Kidney (tissue), 13 donors: ENCODE measurements at regions not wholly inside any gene's neighbourhood (a gene's known extent, or its start where the extent isn't known, plus 50 kb on each side); places are given as distances from the start of the nearest gene placed in this dataset.

Experiments used
- DNase-seq, 5 donors: peaks; one replicate each; pipeline ENCODE4 v3.0.0-alpha.2; 2013 to 2020
- FAIRE-seq: peaks from 2 replicates; lab custom pipeline; 2012; peaks lifted over from hg19 to GRCh38; lab: Jason Lieb, UNC
- H3K27ac ChIP-seq, 2 donors: one replicate each; pipeline ENCODE4 v1.7.0; 2013; ENCODE audit warnings: low read depth in 2 of 2, low read length in 2 of 2, inconsistent platforms in 1 of 2
- H3K27me3 ChIP-seq: one replicate; pipeline ENCODE4 v1.7.1; 2013; ENCODE audit warnings: low read length, inconsistent platforms; ENCODE audit not compliant: control insufficient read depth, insufficient read depth
- H3K36me3 ChIP-seq, 3 donors: one replicate each; pipeline versions ENCODE4 v1.7.0 to v1.7.1; 2013; ENCODE audit warnings: low read length in 3 of 3, control low read depth in 1 of 3, inconsistent platforms in 1 of 3; ENCODE audit not compliant: insufficient read depth in 3 of 3, control insufficient read depth in 2 of 3
- H3K4me1 ChIP-seq, 3 donors: one replicate each; pipeline versions ENCODE4 v1.7.0 to v1.7.1; 2013; ENCODE audit warnings: low read length in 3 of 3, inconsistent platforms in 1 of 3, low read depth in 1 of 3; ENCODE audit not compliant: control insufficient read depth in 2 of 3, insufficient read depth in 2 of 3
- H3K4me3 ChIP-seq, 3 donors: one replicate each; pipeline versions ENCODE4 v1.7.0 to v1.8.1; 2013; ENCODE audit warnings: low read length in 3 of 3, control low read depth in 1 of 3, inconsistent platforms in 1 of 3
- H3K9ac ChIP-seq, 3 donors: one replicate each; pipeline versions ENCODE4 v1.7.0 to v1.7.1; 2013; ENCODE audit warnings: low read length in 3 of 3, control low read depth in 1 of 3, inconsistent platforms in 1 of 3
- H3K9me3 ChIP-seq, 3 donors: one replicate each; pipeline versions ENCODE4 v1.7.0 to v1.7.1; 2013; ENCODE audit warnings: low read length in 3 of 3, control low read depth in 1 of 3, inconsistent platforms in 1 of 3; ENCODE audit not compliant: control insufficient read depth in 2 of 3, insufficient read depth in 1 of 3
- CTCF ChIP-seq: IDR thresholded peaks from 3 replicates; pipeline ENCODE4 v1.5.1; 2012; ENCODE audit warnings: mild to moderate bottlenecking, moderate library complexity, borderline replicate concordance; ENCODE audit not compliant: insufficient read depth; ENCODE audit errors: extremely low read depth
- intact Hi-C: fragments of 100-400 bp; cut with DNase I; formaldehyde crosslinking; loops from one replicate; pipeline ENCODE4 v1.11.1; 2022
- donor health status: control.
- donor health status: control.
- donor health status: control.
- donor health status: control.
- donor health status: control.
- donor health status: DM: yes; HTN: yes; CAD: no.
- donor health status: Normal renal cell carcinoma (clear cell type).

DNA sequence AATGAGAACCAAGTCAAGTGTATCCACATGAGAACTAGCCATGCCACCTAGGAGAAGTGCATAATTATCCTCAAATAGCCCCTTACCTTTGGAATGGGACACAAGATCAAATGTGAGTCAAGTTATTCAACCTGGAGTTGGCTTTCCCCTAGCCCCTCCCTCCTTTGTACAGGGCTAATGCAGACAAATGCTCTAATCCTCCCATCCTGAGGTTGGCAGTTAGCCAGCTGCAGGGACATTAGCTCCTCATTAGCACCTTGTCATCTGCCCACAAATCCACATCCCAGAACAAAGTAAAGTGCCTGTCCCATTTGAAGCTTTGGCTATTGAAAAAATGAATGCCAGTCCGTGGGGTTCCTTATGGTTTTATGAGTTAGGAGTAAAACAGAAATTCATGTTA lies 294.1 kb upstream of the FANCL start:
- Histone ChIP-seq H3K27me3 (no peaks in the 10 kb centered on the region), H3K36me3 (no peaks in the 10 kb centered on the region), H3K9me3 (no peaks in the 10 kb centered on the region), H3K4me3 (no peak overlapping the region), H3K9ac (no peak overlapping the region), H3K4me1 (no peaks in the 10 kb centered on the region), H3K27ac (no peak overlapping the region)
- TF ChIP-seq CTCF = no peak
- FAIRE-seq = no peak
- DNase-seq = peak in 3 of 5 donors; percentile 13 to 49 (median 24)
- intact Hi-C loops = no loop called here

- Histone ChIP-seq H3K4me1 (no peaks in the 10 kb centered on the region), H3K4me3 (no peak overlapping the region), H3K9ac (no peak overlapping the region), H3K27ac (no peak overlapping the region), H3K9me3 (no peaks in the 10 kb centered on the region), H3K27me3 (no peaks in the 10 kb centered on the region), H3K36me3 (no peaks in the 10 kb centered on the region)
- no peak for FAIRE-seq
- no peak for DNase-seq
- TF ChIP-seq CTCF = no peak
- intact Hi-C loops = no loop called here
Measured at GRCh38 chr2:58533376-58533775, 292.3 kb upstream of the FANCL start.

- Histone ChIP-seq H3K36me3 (no peaks in the 10 kb centered on the region), H3K9me3 (no peaks in the 10 kb centered on the region), H3K9ac (no peak overlapping the region), H3K4me3 (no peak overlapping the region), H3K27me3 (no peaks in the 10 kb centered on the region), H3K4me1 (no peaks in the 10 kb centered on the region), H3K27ac (no peak overlapping the region)
- FAIRE-seq (no peak), DNase-seq (peak in 4 of 5 donors; percentile 18 to 39 (median 36))
- no peak for TF ChIP-seq CTCF
- intact Hi-C loops = no loop called here
Measured at GRCh38 chr2:58532641-58533040, 291.5 kb upstream of the FANCL start.

DNA sequence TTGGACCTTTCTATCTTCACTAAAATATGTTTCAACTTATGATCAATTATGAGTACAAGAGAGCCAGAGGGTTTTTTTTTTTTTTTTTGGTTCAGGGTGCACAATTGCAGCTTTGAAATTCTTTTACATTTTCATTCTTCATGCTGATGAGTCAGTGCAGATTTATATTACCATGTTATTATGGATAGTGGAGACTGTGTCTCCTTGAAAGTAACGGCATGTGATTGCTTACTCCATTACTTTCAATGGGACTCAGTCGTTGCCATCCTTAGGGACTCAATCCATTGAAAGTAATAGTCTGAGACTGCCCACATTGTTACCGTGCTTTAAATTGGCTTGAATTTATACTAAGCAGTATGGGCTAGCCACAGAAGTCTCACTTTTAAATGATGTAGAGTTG lies 286.5 kb upstream of the FANCL start:
- Histone ChIP-seq H3K4me3 (no peak overlapping the region), H3K9ac (no peak overlapping the region), H3K4me1 (no peaks in the 10 kb centered on the region), H3K27me3 (no peaks in the 10 kb centered on the region), H3K36me3 (no peaks in the 10 kb centered on the region), H3K27ac (no peak overlapping the region), H3K9me3 (no peaks in the 10 kb centered on the region)
- TF ChIP-seq CTCF = no peak
- FAIRE-seq = no peak
- no peak for DNase-seq
- intact Hi-C loops = no loop called here
